Suppressor macrophage (primary cell): ENCODE measurements at regions not wholly inside any gene's neighbourhood (a gene's known extent, or its start where the extent isn't known, plus 50 kb on each side); places are given as distances from the start of the nearest gene placed in this dataset.

ENCODE experiments used
- DNase-seq, 4 experiments: peaks; one replicate each; pipeline ENCODE4 v3.0.0-alpha.2; 2020 to 2022

GRCh38 chr1:237962985-237963384, 72.3 kb upstream of the ZP4 start:
- no peak for DNase-seq

- DNase-seq: no peak
Measured at GRCh38 chr1:237961754-237962153, 71.0 kb upstream of the ZP4 start.

- DNase-seq: no peak
Measured at GRCh38 chr1:237959838-237960237, 69.1 kb upstream of the ZP4 start.

- DNase-seq: no peak
Measured at GRCh38 chr1:237953238-237953637, 62.5 kb upstream of the ZP4 start.
